ENCODE measurements at regions not wholly inside any gene's neighbourhood (a gene's known extent, or its start where the extent isn't known, plus 50 kb on each side); places are given as distances from the start of the nearest gene placed in this dataset.

DNA sequence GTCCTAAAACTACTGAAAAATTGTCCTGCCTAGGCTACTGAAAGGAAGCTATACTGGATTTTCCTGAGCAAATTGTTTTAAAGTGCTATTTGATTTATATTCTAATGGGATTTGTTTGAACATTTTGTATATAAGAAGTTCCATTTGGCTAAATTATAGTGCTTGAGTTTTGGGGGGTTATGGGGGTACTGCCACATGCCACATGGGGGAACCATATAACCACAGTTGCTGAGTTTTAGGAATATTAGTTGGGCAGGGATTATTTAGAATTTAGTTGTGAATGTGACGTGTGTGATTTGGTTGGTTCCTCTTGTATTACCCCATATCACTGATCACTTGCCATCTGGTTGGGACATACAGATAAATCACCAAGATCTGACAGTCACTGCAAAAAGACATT lies 224.5 kb upstream of the TAPT1 start:
- Histone ChIP-seq H3K27ac (no peak overlapping the region), H3K36me3 (no peaks in the 10 kb centered on the region), H3K4me3 (no peak overlapping the region), H3K9me3 (no peaks in the 10 kb centered on the region), H3K4me1 (no peaks in the 10 kb centered on the region), H3K27me3 (no peaks in the 10 kb centered on the region)
- in situ Hi-C loops (cut with MboI; ENCODE audit: low pct_ligation_motif_present in 1 of 4, low pct_unique_long_range_greater_than_20kb in 1 of 4, low sequenced_read_pairs in 3 of 4) = no loop called here
- intact Hi-C loops (cut with DNase I; ENCODE audit: low total_unique reads) = no loop called here
- DNase-seq = no peak
- WGBS, 2 donors (ENCODE audit: low coverage in 1 of 2) = 79 to 86% methylated on average over 1 of the region's 1 CpG
- TF ChIP-seq EP300 (IDR thresholded peaks at IDR 0.05; ENCODE audit: low read depth) = no peak
- TF ChIP-seq POLR2AphosphoS5 (IDR thresholded peaks at IDR 0.05) = no peak
- TF ChIP-seq, protein P1, sequence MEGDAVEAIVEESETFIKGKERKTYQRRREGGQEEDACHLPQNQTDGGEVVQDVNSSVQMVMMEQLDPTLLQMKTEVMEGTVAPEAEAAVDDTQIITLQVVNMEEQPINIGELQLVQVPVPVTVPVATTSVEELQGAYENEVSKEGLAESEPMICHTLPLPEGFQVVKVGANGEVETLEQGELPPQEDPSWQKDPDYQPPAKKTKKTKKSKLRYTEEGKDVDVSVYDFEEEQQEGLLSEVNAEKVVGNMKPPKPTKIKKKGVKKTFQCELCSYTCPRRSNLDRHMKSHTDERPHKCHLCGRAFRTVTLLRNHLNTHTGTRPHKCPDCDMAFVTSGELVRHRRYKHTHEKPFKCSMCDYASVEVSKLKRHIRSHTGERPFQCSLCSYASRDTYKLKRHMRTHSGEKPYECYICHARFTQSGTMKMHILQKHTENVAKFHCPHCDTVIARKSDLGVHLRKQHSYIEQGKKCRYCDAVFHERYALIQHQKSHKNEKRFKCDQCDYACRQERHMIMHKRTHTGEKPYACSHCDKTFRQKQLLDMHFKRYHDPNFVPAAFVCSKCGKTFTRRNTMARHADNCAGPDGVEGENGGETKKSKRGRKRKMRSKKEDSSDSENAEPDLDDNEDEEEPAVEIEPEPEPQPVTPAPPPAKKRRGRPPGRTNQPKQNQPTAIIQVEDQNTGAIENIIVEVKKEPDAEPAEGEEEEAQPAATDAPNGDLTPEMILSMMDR (IDR thresholded peaks at IDR 0.05) = no peak
- TF ChIP-seq POLR2A (IDR thresholded peaks at IDR 0.05) = no peak

DNA sequence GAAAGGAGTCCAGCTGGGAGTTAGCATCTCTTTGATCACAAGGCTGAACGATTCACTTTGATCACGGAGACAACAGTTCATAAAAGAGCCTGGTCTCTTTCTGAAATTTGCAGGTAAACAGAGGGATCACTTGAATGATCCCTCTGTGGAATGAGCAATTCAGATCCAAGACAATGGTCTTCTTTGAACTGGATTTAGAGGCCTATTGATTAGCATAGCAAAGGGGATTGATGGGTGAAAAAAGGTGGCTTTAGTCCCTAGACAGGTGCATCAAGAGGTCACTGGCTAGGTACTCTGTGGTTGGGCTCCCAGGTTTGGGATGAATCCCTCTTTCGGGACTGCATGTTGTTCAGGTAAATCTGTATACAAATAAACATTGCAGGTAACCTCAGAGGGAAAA lies 223.8 kb upstream of the TAPT1 start:
- H3K27me3 ChIP-seq = no peaks in the 10 kb centered on the region
- H3K4me3 ChIP-seq = no peak overlapping the region
- 38% methylated on average over 3 of the region's 3 CpGs; no CpG with 5 or more reads in 1 of the 2 donors for WGBS, 2 donors (ENCODE audit: low coverage in 1 of 2)
- H3K27ac ChIP-seq = no peak overlapping the region
- no peaks in the 10 kb centered on the region for H3K9me3 ChIP-seq
- intact Hi-C loops (cut with DNase I; ENCODE audit: low total_unique reads) = no loop called here
- no peaks in the 10 kb centered on the region for H3K4me1 ChIP-seq
- no peak for TF ChIP-seq POLR2A (IDR thresholded peaks at IDR 0.05)
- TF ChIP-seq POLR2AphosphoS5 (IDR thresholded peaks at IDR 0.05) = no peak
- TF ChIP-seq, protein P1 (IDR thresholded peaks at IDR 0.05) = no peak
- TF ChIP-seq EP300 (IDR thresholded peaks at IDR 0.05; ENCODE audit: low read depth) = no peak
- in situ Hi-C loops (cut with MboI; ENCODE audit: low pct_ligation_motif_present in 1 of 4, low pct_unique_long_range_greater_than_20kb in 1 of 4, low sequenced_read_pairs in 3 of 4) = no loop called here
- no peak for DNase-seq
- H3K36me3 ChIP-seq = no peaks in the 10 kb centered on the region

DNA sequence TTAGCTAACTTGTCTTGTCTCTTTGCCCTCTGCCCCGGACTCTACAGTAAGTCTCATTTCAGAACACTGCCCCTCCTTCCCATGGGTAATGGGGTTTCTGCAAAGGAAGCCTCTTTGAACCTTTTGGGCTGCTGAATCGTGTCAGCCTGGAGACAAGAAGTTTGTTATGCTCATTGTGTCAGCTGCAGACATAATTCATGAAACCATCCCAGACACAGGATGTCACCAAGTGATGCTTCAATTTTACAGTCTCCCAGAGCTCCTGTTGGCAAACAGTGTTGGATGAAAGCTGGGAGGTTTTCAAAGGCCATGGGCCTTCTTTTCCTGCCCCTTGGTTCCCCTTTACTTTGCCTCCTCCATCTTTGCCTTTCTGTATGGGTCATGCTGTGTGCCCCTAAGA lies 223.1 kb upstream of the TAPT1 start:
- no peaks in the 10 kb centered on the region for H3K4me1 ChIP-seq
- H3K9me3 ChIP-seq = no peaks in the 10 kb centered on the region
- H3K36me3 ChIP-seq = no peaks in the 10 kb centered on the region
- DNase-seq = no peak
- intact Hi-C loops (cut with DNase I; ENCODE audit: low total_unique reads) = no loop called here
- no peak for TF ChIP-seq POLR2AphosphoS5 (IDR thresholded peaks at IDR 0.05)
- TF ChIP-seq POLR2A (IDR thresholded peaks at IDR 0.05) = no peak
- TF ChIP-seq EP300 (IDR thresholded peaks at IDR 0.05; ENCODE audit: low read depth) = no peak
- TF ChIP-seq, protein P1 (IDR thresholded peaks at IDR 0.05) = no peak
- H3K27ac ChIP-seq = no peak overlapping the region
- H3K27me3 ChIP-seq = no peaks in the 10 kb centered on the region
- H3K4me3 ChIP-seq = no peak overlapping the region
- WGBS, 2 donors (ENCODE audit: low coverage in 1 of 2) = 42 to 89% methylated on average over 1 to 2 of the region's 2 CpGs
- in situ Hi-C loops (cut with MboI; ENCODE audit: low pct_ligation_motif_present in 1 of 4, low pct_unique_long_range_greater_than_20kb in 1 of 4, low sequenced_read_pairs in 3 of 4) = loop anchor here in 2 of 4 donors (25.0 kb wide), 2 partner anchors 162 to 412 kb away; no protein-coding TSS in a partner anchor

DNA sequence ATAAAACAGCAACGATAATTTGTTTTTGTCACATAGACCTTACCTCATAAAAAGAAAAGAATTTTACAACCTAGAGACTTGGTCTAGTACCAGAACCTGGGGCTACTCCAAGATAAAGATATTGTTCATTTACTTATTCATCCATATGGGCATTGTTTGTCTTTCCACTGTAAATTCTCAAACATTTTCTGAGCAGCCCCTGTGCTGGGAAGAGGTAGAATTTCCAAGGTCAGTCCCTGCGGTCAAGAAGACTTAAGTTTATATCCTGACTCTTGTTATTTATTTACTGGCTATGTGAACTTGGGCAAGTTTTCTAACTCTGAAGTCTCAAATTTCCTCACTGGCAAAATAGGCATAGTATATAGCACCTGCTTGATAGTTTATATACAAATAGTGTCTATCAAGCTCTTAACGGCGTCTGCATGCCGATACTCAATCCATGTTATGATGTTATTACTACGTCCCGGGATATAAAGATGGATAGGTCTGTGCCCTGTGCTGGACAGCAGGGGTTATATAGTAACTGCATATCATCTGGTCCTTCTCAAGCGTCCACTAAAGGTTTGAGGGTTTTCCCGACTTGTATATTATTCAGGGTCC lies 222.1 kb upstream of the TAPT1 start:
- in situ Hi-C loops (cut with MboI; ENCODE audit: low pct_ligation_motif_present in 1 of 4, low pct_unique_long_range_greater_than_20kb in 1 of 4, low sequenced_read_pairs in 3 of 4) = loop anchor here in 2 of 4 donors (25.0 kb wide), 2 partner anchors 161 to 411 kb away; no protein-coding TSS in a partner anchor
- Histone ChIP-seq H3K27ac (no peak overlapping the region), H3K9me3 (no peaks in the 10 kb centered on the region), H3K36me3 (no peaks in the 10 kb centered on the region), H3K27me3 (no peaks in the 10 kb centered on the region), H3K4me1 (no peaks in the 10 kb centered on the region), H3K4me3 (no peak overlapping the region)
- DNase-seq = no peak
- TF ChIP-seq EP300 (IDR thresholded peaks at IDR 0.05; ENCODE audit: low read depth) = no peak
- TF ChIP-seq POLR2AphosphoS5 (IDR thresholded peaks at IDR 0.05) = no peak
- TF ChIP-seq, protein P1 (IDR thresholded peaks at IDR 0.05) = no peak
- TF ChIP-seq POLR2A (IDR thresholded peaks at IDR 0.05) = no peak
- 70 to 76% methylated on average over 6 to 9 of the region's 9 CpGs for WGBS, 2 donors (ENCODE audit: low coverage in 1 of 2)
- intact Hi-C loops (cut with DNase I; ENCODE audit: low total_unique reads) = no loop called here

All from transverse colon (tissue), 4 donors.